DMS153 treated with DMSO at 0.1 percent for 48 hours (cell line): ENCODE measurements at regions not wholly inside any gene's neighbourhood (a gene's known extent, or its start where the extent isn't known, plus 50 kb on each side); places are given as distances from the start of the nearest gene placed in this dataset.
"Not testable (repeated sequence)": the region's sequence is repeated elsewhere in the genome, so short reads cannot be mapped to it uniquely, and the experiment has no call there.

Source experiments
- DNase-seq: peaks from one replicate; lab custom pipeline; 2025; ENCODE audit not compliant: unreplicated experiment; lab: John Stamatoyannopoulos, UW

DNA sequence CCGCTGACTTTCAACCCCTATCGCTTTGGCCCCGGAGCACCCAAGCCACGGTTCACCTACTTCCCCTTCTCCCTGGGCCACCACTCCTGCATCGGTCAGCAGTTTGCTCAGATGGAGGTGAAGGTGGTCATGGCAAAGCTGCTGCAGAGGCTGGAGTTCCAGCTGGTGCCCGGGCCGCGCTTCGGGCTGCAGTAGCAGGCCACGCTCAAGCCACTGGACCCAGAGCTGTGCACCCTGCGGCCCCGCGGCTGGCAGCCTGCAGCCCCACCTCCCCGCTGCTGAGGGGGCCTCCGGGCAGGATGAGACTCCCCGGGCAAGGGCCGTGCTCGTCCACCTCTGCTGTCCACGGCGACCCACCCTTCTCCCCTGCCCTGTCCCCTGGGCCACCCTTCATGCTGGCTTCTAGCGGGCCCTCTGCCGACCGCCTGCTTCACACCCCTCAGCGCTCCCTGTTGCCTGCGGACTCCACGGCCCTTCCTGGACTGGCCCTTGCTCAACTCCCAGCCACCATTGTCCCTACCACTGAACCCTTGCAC is 92.2 kb upstream of the TRABD2B start:
- no peak for DNase-seq

GRCh38 chr1:48084826-48085225 is 87.6 kb upstream of the TRABD2B start:
- DNase-seq, result no peak

DNA sequence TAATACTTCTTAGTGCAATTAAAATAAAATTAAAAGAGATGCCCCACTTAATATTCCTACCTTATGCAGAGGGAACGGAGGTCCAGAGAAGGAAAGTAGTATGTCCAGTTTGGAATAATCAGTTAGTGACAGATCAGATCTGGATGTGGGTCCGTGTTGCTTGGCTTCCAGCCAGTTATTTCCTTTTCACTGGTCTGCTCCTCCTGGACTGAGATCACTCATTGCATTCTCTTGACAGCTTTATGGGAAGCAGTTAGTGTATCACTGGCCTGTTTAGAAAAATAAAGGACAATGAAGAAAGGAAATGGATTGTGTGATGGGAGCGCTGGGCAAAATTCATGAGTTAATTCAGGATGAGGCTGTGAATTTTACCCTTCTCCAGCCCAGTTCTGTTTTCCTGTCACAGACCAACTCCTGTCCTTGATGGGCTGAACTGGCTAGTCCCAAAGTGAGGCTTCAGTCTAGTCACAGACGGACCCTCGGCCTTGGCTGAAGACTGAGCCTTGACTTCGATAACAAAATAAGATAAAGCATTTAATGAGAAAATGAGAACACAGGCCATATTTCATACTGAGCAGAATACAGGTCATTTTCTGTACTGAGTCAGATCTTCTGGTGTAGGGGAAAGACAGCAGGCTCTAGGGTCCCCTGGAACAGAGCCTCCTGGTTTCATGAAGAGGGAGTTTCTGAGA is 85.2 kb upstream of the TRABD2B start:
- peak; percentile 85 for DNase-seq

GRCh38 chr1:48080331-48081255 is 83.4 kb upstream of the TRABD2B start:
- no peak for DNase-seq

GRCh38 chr1:48079096-48079495 is 81.9 kb upstream of the TRABD2B start:
- no peak for DNase-seq

DNA sequence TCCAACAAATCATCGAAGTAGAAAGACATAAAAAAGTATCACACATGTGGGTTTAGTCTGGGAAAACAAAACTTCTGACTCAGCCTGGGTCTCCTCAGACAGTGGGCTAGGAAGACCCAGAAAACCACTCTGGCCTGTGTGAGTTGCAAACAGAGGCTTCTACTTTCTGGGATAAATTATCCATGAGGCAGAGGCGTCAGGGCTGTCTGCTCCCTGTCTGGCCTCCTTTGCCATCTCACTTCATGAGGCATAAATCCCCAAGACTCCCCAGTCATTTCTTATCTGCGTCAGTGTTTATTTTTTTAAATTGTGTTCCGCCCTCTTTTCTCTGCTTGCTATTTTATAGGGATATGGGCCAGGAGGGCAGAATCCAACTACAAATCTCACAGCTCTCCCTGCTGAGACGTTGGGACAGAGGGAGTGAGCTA is 80.6 kb upstream of the TRABD2B start:
- no peak for DNase-seq

GRCh38 chr1:48076017-48076416 is 78.8 kb upstream of the TRABD2B start:
- DNase-seq, result no peak

GRCh38 chr1:48073798-48074530 is 76.8 kb upstream of the TRABD2B start:
- no peak for DNase-seq

GRCh38 chr1:48071513-48071912 is 74.3 kb upstream of the TRABD2B start:
- DNase-seq, result no peak

DNA sequence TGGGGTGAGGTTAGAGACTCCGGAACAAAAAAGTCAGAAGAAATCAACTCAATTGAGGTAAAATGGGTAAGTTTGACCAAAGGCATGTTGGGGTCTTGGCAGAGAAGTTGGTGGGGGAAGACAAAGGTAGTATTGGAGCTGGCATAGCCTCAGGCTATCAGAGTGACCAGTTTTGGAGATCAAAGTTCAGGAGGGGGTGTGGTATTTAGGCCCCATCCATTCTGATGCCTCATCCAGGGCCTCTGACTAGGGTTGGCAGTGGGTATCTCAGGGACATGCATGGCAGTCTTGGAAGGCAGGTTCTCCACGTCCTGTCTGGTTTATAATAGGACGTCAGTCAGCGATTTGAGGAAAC is 73.2 kb upstream of the TRABD2B start:
- no peak for DNase-seq

DNA sequence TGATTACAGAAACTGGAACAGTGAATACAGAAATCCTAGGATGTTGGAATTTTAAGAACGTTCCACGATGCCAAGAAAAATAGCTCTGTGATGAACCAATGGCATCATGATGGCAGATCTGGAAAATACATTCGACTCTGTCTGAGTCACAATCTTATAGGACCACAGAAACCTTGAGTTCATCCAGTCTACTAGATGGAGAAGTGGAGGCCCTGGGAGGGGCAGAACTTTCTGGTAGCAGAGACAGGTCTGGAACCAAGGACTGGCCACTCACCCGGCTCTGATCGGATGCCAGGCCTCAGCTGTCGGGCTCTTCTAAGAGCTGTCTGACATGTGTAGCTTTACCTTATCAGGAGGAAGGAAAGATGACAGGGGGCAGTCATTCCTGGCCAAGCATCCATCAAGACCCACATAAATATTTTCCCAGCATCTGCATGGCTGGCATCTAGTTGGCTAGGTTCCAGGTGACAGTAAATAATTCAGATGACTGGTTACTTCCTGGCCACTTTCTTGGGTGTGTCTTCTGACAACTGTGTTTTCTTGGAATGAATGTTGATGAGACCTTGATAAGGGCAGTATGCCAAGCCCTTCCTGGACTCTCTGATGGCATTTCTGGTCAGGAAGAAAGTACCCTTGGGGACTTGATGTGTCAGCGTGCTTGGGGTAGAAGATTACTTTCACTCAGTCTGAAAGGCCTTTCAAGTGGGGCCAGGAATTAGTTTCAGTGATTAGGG is 72.6 kb upstream of the TRABD2B start:
- no peak for DNase-seq

DNA sequence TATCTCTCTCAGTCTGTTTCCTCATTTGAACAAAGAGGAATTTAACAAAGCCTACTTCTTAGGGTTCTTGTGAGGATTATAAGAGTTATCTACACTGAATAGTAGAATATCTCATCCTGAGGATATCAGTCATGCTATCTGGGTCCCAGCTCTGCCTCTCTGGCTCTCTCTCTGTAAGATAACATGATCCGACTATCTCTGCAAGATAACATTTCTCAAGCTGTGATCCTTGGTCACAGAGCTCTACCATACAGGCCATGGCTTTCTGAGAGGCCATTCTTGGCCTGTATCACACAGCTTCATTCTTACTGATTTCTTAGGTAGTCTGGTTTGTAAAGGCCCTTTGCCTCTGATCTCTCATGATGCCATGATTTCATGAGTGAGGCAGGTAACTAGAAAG is 71.0 kb upstream of the TRABD2B start:
- no peak for DNase-seq

DNA sequence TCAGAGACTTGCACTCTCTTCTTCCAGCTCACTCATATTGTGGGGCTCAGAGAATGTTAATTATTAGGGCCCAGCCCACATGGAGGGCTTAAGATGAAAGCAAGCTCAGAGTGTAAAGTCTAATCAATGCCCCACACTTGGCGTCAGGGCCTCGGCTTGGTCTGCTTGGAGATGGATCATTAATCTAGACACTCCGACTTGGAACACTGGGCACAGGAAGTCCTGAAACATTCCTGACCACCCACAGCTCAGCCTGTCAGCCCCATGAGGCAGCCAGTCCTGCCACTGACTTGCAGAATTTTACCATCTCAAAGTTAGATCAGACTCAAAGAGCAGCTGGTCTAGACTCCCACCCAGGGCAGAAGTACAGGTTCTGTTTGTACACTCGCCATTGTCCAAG is 69.8 kb upstream of the TRABD2B start:
- no peak for DNase-seq

- DNase-seq, result not testable (repeated sequence)
These were observed 67.5 kb upstream of the TRABD2B start for GRCh38 chr1:48064693-48065092.

DNA sequence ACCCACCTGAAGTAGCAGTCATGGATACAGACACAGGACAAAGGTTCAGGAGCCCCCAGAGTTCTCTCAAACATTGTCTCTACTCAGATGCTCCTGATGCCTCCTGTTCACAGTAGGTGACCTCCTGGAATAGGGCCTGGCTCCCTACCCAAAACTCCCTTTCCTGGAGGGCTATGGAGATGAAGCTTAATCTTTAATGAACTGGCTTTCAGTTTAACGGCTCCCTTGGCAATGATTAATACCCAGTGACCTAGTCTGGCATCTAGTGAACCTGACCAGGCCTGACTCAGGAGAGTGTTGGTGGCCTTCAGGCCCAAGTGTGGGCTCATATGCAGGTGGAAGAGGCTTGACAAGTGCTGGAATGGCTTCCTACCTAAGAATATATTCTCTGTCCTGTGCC is 65.2 kb upstream of the TRABD2B start:
- no peak for DNase-seq

DNA sequence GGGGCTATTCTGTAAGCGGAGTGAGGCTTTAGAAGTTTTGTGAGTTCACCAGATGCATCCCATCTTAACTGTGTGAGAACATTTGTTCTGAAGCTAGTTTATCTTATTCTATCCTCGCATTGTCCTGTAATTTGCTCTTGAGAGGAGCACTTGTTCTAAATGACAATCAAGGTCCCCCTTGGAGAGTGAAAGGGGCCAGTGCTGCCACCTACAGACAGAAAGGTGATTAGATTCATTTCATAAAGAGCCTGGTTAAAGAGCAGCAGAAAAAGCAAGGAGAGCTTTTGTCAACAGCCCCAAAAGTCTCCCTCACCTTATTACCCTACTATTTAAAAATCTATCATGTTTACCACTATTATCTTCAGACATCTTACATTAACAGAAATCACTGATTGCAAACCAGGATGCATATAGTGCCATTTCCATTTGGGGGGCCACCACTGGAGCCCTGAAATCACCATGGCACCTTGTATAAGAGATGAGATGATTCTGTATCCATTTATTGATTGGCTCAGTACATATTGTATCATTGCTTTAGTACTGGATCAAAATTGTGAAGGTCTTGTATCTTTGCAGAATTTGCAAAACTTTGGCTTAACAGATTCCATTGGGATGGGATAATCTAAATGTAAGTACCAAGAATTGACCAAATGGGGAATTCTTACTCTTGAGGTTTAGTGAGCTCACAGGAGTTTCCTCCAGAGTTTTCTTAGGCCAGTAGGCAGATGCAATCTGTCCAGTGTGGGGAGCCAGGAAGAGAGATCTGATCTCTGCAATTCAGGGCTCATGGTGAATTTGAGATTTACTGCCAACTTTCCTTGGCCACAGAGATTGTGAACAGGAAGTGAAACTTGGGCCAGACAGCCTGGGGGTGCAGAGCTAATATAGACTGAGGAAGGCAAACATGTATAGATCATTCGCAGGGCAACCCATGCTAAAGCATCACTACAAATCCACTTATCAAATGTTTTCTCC is 64.3 kb upstream of the TRABD2B start:
- peak; percentile 71 for DNase-seq

DNA sequence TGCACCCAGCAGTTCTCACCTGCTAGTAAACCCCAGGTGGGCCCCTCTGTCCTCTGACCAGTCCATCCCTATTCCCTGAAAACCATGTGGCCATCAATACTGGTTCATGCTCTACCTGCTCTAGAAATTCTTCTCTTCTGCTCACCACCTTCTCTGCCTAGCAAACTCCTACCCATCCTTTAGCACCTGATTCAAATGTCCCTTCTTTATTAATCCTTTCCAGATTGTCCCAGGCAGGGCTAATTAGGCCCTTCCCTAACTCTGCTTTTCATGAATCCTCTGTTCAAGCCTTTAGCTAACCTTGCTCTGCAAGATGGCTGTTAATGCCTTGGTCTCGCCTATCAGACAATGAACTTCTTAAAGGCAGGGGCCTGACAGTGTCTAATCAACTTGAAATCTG is 62.1 kb upstream of the TRABD2B start:
- no peak for DNase-seq

- DNase-seq, result no peak
These were observed 61.2 kb upstream of the TRABD2B start for GRCh38 chr1:48058135-48059025.

- DNase-seq, result no peak
These were observed 60.1 kb upstream of the TRABD2B start for GRCh38 chr1:48057249-48057648.
